GM19455 (cell line): ENCODE measurements at regions not wholly inside any gene's neighbourhood (a gene's known extent, or its start where the extent isn't known, plus 50 kb on each side); places are given as distances from the start of the nearest gene placed in this dataset.

Experiments used
- ATAC-seq: cut with Tn5 transposase; IDR thresholded peaks from one replicate; pipeline ENCODE4 v1.9.1; 2021; ENCODE audit not compliant: unreplicated experiment

DNA sequence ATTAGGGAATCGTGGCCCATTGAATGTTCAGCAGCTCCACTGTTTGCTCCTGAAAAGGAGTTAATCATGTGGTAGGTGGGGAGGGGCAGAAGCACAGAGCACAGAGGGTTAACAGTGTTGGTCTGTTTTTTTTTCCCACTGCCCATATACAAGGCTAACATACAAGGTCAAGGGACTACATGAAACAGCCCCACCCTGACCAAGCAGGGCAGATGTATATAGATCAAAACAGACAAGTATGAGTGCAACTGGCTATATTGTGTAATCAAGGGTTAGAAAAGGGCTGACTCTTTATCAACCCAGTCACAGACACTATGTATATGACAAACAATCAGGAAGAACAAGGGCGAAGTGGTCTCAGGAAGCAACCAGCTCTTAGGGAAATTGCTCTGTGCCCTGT is 186.6 kb upstream of the CDH11 start:
- ATAC-seq, result no peak

DNA sequence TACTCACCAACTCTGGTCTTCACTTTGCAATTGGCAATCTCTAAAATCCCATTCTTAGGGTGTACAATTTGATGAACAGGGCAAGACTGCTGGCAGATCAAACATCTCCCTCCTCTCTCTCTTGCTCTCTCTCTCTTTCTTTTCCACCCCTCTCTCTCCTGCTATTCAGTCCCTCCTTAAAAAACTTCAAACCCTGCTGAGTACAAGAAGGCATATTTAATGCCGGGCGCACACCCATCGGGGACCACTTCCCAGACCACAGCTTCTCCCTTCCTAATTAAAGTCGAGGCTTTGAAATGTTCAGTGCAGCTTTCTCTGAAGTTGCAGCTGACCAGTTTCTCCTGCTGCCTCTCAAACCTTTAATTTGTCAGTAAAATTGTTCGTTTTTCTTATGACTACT is 185.4 kb upstream of the CDH11 start:
- no peak for ATAC-seq

DNA sequence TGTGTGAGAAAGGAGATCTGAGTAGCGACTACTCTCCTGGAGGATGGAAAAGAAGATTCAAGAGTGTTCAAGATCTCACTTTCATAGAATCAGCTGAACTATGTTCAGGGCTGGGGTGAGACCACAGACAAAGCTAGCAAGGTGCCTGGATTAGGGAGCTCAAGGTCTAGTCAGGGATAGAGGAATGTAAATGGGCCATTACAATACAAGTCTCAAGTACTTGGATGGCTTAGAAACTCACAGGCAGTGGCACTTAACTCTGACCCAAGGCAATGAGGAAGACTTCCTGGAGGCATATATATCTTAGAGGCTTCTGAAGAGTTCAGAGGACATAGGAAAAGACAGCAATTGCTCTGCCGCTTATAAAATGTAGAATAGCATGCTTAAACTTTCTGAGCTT is 184.9 kb upstream of the CDH11 start:
- no peak for ATAC-seq

DNA sequence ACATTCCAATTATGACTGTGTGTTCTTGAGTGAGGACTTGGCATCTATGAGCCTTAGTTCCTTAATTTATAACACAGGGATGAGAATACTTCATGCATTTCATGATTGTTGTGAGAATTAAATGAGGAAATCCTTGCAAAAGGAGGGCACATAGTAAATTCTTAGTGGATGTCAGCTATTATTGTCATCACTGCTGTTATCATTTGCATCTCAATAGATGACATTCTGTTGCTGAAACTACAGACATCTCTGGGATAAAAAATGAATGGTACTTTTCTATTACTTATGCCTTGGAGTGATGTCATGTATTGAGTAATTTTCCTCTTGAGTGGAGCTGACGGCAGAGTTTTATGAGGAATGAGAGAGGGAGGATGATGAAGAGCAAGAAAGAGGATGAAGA is 184.4 kb upstream of the CDH11 start:
- ATAC-seq, result no peak

DNA sequence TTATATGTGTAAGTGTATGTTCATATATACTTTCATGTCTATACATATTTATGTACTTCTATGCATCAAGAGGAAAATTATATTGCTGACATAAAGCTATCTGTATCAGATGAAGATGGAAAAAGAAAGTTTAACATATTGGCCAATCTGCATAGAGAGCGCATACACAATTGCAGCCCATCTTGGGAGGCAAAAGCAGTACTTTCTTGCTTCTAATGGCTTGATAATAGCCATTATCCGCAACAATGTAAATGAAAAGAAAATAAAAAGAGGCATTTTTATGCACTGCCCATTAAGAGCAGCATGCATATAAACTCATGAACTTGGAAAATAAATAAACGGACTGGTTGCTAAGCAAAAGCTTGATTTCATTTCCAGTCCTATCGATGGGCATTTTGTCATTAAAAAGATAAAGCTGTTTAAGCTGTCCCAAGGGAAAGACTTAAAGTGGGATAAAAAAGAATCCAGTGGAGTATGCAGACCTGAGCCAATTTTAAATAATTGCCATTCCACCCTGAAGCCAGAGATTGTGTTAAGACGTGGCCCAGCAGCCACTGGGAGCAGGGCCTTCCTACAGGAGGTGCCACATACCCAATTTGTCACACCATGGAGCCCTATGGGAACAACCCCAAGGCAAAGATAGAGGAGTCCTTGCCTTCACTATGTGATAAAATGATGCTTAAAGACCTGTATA is 183.6 kb upstream of the CDH11 start:
- ATAC-seq, result no peak

DNA sequence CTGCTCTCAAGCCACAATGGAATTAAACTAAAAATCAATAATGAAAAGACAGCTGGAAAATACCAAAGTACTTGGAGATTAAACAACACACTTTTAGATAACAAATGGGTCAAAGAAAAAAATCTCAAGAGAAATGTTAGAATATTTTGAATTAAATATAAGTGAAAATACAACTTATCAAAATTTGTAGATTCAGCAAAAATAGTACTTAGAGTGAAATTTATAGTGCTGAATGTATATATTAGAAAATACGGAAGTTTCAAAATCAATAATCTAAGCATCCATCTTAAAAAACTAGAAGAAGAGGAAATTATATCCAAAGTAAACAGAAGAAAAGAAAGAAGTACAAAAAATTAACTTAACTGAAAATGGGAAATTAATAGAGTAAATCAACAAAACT is 179.2 kb upstream of the CDH11 start:
- ATAC-seq, result no peak

DNA sequence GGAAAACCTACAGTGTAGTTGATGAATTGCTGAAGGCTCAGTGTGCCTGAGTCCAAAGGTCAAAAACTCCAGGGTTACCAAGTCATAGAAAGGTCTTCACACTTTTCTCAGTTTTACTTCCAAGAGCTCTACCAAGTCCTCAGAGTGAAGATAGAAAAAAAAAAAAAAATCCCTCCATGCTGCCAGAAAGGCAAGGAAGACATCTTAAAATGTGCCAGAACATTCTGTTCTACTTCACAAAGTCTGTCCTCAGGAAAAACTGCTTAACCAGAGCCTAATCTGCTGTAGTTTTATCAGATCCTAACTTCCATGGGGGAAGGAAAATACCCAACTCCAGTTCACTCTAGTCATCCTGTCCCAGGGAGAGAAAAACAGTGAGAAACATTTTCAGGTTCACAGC is 175.6 kb upstream of the CDH11 start:
- no peak for ATAC-seq

DNA sequence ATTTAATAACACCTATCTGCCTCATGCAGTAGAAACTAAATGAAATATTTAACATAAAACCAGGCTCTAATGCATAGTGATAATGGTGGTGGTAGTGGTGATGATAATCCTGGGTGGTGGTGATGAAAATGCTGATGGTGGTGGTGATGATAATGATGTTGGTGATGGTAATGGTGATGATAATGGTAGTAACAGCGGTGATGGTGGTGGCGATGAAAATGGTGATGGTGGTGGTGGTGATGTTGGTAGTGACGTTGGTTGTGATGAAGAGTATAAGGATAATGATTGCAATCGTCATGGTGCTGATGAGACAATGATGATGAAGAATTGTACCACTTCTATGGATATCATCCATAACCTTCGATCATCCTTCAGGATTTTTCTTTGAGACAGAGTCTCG is 173.7 kb upstream of the CDH11 start:
- ATAC-seq, result no peak

DNA sequence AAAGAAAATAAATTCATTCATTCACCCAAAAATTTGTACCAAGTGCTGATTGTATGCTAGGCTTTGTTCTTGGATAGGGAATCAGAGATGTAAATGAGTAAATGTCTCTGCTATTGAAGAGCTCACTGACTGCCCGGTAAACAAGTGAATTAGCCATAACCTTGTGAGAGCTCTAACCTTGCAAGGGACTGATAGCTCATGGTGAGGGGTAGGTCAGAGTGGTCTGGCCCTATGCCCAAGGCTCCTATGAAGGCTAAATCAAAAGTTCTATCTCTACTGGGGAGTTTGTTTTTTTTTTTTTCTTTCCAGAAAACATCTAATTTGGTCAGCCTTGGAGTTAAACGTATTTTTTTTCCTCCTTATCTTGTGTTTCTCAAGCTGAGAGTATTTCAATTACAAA is 172.8 kb upstream of the CDH11 start:
- no peak for ATAC-seq

DNA sequence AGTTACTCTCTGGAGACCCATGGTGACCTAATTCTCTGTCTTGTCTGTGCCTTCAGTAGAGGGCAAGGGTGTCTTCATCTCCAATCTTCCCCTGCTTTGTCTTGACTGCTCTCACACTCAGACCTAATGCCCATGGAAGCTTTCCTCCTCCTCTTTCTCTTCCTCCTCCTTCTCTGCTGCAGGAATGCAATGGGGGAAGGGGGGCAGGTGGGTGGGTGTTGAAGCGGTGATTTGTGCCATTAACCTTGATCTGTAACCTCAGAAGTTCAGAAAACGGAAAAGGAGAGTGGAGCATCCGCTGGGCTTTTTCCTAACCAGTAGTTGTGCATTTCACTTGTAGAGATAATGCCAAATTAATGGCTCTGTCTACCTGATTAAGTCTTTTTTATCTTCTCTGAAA is 172.3 kb upstream of the CDH11 start:
- no peak for ATAC-seq

DNA sequence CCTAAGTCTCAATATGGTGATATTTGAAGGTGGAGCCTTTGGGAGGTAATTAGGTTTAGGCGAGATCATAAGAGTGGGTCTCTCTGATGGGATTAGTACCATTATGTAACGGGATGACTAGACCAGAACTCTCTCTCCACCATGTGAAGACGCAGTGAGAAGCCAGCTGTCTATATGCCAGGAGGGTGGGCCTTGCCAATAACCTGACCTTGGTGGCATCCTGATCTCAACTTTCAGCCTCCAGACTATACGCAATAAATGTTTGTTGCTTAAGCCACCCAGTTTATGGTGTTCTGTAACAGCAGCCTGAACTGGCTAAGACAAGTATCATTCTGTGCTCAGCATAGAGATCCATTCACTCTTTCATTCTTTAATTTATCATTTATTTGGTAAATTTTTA is 167.2 kb upstream of the CDH11 start:
- no peak for ATAC-seq

DNA sequence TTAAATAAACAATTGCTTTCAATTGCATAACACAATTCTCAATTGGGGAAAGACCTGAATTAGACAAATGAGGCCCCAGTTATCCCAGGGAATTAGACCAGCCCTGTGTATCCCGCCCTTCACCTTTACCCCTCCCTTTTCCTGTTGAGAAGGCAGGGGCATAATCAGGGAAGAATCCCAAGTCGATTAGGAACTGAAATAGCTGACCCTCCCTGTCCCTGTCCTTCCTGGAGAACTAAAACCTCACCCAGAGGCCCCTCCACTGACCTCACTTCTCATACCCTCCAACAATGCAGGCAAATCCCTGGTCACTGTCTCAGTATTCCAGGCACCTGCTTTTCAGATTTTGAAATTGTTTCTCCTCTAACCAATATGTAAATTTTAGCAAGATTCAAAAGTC is 165.4 kb upstream of the CDH11 start:
- ATAC-seq, result no peak

DNA sequence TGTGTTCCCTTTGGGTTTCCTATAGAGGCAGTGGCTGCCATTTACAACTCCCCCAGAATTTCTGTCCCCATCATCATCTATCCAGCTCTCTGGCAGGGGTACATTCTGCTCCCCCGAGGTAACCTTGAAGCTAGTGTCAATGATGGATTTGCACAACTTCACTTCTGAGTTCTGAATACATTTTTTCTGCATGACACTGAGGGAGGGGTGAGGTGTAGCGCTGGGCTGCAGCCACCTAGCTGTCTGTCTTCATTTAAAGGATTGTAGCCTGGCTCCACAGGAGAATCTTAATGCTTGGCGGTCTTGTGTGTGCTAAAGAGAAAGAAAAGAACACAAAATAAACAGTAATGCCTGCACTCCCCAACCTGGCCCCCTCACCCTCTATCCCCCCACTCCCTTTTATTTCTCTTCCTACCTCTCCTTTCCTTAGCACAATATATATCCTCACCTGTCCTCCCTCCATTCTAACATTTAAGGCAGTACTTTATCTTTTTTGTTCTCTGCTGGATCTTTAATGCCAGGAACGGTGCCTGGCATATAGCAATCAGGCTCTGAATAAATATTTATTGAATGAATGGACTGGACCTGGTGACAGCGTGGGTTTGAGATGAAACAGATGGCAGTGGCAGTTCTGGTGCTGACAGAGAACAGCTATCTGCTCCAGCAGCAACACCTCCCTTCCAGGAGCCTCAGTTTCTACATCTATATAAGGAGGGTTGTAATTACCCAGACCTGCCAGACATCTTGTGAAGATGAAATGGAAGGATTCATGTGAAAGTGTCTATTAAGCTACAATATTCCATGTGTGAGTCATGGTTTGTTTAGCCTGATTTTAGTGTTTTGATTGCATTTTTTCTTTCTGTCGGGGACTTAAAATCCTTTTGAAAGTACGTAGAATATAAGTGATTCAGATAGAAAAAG is 163.5 kb upstream of the CDH11 start:
- ATAC-seq, result no peak

DNA sequence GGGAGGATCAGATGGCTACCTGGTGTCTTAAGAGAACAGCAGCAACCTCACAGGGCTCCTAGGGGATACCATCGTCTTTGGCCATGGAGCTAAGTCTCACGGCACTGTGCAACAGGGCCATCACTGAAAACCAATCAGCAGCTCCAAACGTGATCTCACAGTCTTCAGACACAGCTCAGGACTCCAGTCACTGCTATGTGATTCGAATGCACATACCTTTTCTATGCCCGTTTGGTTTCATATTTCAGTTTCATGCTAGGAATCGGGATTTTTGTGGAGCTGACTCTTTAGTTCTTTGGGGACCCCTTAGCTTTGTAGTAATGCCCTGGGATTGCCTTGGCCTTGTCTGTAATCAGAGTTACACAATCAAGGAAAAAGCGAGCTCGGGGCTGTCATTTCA is 162.8 kb upstream of the CDH11 start:
- no peak for ATAC-seq

DNA sequence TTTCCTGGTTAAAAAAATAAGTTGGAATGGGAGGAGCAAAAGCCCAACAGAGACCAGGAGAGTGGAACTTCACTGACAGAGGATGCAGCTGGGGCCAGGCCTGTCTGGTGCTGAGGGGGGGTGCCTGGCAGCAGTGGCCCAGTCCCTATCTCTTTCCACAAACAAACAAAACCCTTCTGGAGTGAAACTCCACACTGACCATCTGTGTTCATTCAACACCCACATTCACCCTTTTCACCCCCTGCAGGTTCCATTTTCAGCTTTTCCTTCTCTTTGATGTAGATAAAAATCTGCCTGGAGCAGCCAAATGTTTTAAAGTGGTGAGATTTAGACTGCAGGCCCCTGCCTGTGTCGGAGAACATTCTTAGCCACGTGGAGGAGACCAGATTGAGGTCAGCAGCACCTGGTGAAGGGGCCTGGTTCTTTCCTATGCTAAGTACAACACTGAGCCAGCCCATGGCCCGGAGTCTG is 161.4 kb upstream of the CDH11 start:
- ATAC-seq, result no peak

DNA sequence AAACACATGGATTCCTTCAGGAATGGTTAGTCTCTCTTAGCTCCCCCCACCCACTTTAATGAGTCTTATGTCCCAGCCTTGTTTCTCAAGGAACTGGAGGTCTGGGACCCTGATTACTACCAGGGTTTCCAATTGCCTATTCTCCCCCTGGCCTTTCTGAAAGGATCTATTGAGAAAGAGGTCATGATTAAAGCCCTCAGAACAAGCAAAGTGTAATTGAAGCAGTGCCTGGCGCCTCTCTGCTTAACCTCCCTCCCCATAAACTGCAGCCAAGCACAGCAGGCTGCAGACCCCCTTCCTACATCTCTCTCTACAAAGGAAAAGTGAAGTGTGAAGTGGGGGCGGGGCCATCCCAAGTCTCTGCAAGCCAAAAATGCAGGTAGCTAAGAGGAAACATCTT is 159.7 kb upstream of the CDH11 start:
- ATAC-seq, result no peak

DNA sequence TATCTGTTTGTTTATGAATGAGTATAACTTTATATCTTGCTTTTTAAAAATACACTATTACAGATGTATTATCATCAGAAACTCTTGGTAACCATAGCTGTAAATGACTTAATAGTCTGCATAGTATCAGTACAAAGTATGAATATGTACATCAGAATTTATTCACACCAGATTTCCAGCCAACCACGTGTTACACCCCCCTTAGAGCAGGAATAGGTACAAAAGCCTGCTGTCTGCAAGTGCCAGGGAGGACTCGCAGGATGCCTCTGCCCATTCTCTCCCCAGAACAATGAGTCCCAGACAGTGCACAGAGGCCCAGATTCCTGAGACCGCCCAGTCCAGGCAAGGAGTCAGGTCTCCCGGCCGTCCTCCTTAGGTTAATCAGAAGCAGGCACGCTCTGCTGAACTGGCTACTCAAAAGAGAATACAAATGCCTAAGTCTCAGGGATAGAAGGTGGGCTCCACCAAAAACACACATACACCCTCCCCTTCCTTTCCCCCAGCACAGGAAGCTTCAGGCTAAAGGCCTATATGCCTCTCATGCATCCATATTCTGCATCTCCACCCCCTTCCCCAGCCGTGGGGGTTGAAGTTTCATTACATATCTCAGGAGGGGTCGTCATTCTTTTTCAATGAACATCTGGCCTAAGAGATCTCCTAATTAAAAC is 159.1 kb upstream of the CDH11 start:
- ATAC-seq, result no peak

DNA sequence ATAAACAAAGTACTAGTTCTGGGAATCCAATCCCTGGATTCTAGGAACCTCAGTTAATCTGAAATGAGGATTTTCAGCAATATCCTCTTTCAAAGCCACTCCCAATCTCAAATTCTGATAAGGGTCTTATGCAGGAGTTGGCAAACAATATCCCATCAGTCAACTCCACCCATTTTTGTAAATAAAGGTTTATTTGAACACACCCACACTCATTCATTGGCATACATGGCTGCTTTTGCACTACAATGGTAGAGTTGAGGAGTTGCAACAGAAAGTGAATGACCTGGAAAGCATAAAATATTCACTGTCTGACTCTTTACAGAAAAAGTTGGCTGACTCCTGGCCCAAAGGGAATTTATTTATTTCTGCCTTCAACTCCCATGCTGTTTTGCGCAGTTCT is 157.7 kb upstream of the CDH11 start:
- ATAC-seq, result no peak

DNA sequence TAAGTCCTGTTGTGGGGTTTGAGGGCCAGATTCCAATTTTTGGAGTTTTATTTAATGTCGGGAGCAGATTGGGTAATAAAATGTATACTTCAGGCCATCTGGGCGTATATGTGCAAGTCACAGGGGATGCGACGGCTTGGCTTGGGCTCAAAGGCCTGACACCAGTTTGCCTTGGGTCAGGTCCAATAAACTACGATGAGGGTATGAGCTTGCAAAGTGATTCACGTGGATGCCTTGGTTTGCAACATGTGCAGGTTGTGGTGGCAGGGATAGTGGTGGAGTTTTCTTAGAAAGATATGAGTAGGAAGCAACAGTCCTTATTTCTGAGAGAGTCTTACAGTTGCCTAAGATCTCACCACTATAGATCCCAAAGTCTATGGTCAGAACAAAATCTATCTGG is 157.0 kb upstream of the CDH11 start:
- no peak for ATAC-seq

DNA sequence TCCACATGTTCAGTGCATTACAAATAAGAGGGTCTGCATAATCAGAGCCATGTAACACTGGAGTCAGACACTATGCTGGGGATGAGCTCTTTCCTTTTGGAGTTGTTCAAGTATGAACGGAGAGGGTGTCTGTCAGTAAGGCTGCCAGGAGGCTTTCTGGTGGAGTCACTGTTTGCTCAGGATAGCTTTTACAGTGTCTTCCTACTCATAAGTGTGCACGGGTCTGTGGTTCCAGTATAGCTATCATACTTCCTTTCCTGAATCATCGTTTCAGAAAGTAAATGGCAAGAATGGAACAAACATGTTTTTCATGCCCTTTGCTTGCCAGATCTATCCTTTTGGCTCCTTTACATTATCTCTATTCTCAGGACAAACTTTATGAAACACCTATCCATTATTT is 152.7 kb upstream of the CDH11 start:
- no peak for ATAC-seq

DNA sequence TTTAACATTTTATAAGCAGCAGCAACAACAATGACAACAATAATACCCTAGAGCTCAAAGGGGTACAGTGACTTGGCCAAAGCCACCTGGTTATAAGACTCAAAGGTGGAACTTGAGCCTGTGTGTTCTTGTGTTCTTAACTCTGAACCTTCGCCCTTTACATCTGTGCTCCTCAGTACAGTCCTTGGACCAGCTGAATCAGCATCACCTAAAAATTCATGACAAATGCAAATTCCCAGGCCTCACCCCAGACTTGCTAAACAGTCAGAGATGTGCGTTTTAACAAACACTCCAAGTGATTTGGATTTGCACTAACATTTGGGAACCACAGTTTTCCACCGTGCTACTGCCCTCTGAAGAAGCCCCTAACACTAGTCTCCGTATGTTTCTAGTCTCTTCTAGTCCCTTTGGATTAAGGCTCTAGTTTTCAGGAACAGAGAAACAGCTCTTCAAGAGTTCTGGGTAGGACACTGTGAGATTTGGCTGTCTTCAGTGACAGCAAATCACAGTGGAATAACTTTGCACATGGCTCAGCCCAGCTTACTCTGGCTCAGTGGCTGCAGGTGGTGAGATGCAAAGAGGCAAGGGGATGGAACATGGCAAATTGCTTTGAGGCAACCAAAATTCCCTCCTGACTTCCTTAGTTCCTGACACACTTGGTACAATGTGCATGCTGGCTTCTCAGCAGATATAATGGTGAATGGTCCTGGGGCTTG is 151.0 kb upstream of the CDH11 start:
- no peak for ATAC-seq
